Subcutaneous abdominal adipose tissue (tissue), 5 donors: ENCODE measurements at regions not wholly inside any gene's neighbourhood (a gene's known extent, or its start where the extent isn't known, plus 50 kb on each side); places are given as distances from the start of the nearest gene placed in this dataset.
"Not testable (repeated sequence)": the region's sequence is repeated elsewhere in the genome, so short reads cannot be mapped to it uniquely, and the experiment has no call there.

ENCODE experiments used
- H3K27ac ChIP-seq: one replicate; pipeline ENCODE4 v1.7.0; 2013; ENCODE audit warnings: low read depth, mild to moderate bottlenecking, inconsistent platforms, low read length, moderate library complexity
- H3K27me3 ChIP-seq, 5 donors: one replicate each; pipeline ENCODE4 v1.7.0; 2013; ENCODE audit warnings: low read length in 5 of 5, inconsistent platforms in 1 of 5; ENCODE audit not compliant: control insufficient read depth in 5 of 5, insufficient read depth in 4 of 5
- H3K36me3 ChIP-seq, 5 donors: one replicate each; pipeline ENCODE4 v1.7.0; 2013; ENCODE audit warnings: low read length in 5 of 5; ENCODE audit not compliant: control insufficient read depth in 5 of 5, insufficient read depth in 5 of 5
- H3K4me1 ChIP-seq, 5 donors: one replicate each; pipeline ENCODE4 v1.7.0; 2013; ENCODE audit warnings: low read length in 5 of 5, mild to moderate bottlenecking in 3 of 5, moderate library complexity in 1 of 5; ENCODE audit not compliant: control insufficient read depth in 5 of 5, insufficient read depth in 5 of 5
- H3K4me3 ChIP-seq, 5 donors: one replicate each; pipeline ENCODE4 v1.7.0; 2013; ENCODE audit warnings: low read length in 5 of 5, low read depth in 1 of 5
- H3K9ac ChIP-seq, 5 donors: one replicate each; pipeline ENCODE4 v1.7.0; 2013; ENCODE audit warnings: low read length in 5 of 5, mild to moderate bottlenecking in 4 of 5, moderate library complexity in 3 of 5
- H3K9me3 ChIP-seq, 5 donors: one replicate each; pipeline ENCODE4 v1.7.0; 2013; ENCODE audit warnings: low read length in 5 of 5; ENCODE audit not compliant: control insufficient read depth in 5 of 5
- donor health status: healthy.
- donor health status: healthy.
- donor health status: healthy.
- donor health status: healthy.
- donor health status: healthy.

DNA sequence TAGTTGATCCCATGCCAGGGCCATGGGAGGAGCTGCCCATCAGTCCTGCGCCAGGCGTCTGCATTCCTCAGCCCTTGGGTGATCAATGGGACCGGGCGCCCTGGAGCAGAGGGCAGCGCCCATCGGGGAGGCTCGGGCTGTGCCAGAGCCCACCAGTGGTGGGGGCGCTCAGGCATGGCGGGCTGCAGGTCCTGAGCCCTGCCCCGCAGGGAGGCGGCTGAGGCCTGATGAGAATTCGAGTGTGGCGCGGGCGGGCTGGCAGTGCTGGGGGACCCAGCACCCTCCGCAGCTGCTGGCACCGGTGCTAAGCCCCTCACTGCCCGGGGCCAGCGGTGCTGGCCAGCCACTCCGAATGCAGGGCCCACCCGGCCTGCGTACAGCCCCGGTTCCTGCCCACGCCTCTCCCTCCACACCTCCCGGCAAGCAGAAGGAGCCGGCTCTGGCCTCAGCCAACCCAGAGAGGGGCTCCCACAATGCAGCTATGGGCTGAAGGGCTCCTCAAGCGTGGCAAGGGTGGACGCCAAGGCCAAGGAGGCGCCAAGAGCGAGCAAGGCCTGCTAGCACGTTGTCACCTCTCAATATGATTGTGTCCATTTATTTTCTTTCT lies 238.1 kb upstream of the OLFM3 start:
- no peak overlapping the region for H3K4me3 ChIP-seq
- no peaks in the 10 kb centered on the region for H3K9me3 ChIP-seq
- H3K4me1 ChIP-seq = no peaks in the 10 kb centered on the region
- no peak overlapping the region for H3K27ac ChIP-seq
- H3K9ac ChIP-seq = no peak overlapping the region
- H3K27me3 ChIP-seq = no peaks in the 10 kb centered on the region
- H3K36me3 ChIP-seq = no peaks in the 10 kb centered on the region

- no peak overlapping the region for H3K4me3 ChIP-seq
- no peaks in the 10 kb centered on the region for H3K27me3 ChIP-seq
- peaks cover 0 to 4% (median 0%) of the 10 kb centered on the region in 5 donors for H3K9me3 ChIP-seq
- H3K27ac ChIP-seq = no peak overlapping the region
- no peaks in the 10 kb centered on the region for H3K4me1 ChIP-seq
- H3K36me3 ChIP-seq = no peaks in the 10 kb centered on the region
- no peak overlapping the region for H3K9ac ChIP-seq
These were observed 222.7 kb upstream of the OLFM3 start for GRCh38 chr1:102219463-102219862.

- H3K27ac ChIP-seq, H3K27me3 ChIP-seq, H3K9ac ChIP-seq, H3K4me3 ChIP-seq, H3K4me1 ChIP-seq, H3K9me3 ChIP-seq, H3K36me3 ChIP-seq: not testable (repeated sequence)
These were observed 214.2 kb upstream of the OLFM3 start for GRCh38 chr1:102210891-102211290.

DNA sequence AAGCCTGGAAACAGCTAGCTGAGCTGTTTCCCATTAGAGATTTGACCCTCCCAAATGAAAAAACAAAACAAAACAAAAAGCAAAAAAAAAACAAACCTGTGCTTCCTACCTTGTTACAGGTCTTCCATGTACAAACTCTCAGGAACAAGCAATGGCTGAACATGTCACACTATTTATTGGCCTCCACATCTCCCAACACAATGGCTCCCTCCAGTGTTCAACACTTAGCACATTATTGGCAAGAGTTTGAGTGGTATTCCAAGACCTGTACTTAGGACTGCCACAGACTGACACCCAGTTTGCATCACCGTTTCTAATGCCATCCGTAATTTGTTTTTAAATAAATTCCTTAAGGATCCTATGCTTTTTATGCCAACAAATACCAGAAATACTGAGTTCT lies 195.0 kb upstream of the OLFM3 start:
- Histone ChIP-seq H3K4me3 (no peak overlapping the region), H3K27ac (no peak overlapping the region), H3K36me3 (no peaks in the 10 kb centered on the region), H3K9me3 (no peaks in the 10 kb centered on the region), H3K9ac (no peak overlapping the region), H3K4me1 (no peaks in the 10 kb centered on the region), H3K27me3 (no peaks in the 10 kb centered on the region)

GRCh38 chr1:102190429-102190828 lies 193.7 kb upstream of the OLFM3 start:
- no peak overlapping the region for H3K27ac ChIP-seq
- H3K9ac ChIP-seq = no peak overlapping the region
- H3K27me3 ChIP-seq = no peaks in the 10 kb centered on the region
- H3K4me1 ChIP-seq = no peaks in the 10 kb centered on the region
- H3K4me3 ChIP-seq = no peak overlapping the region
- H3K36me3 ChIP-seq = no peaks in the 10 kb centered on the region
- H3K9me3 ChIP-seq = no peaks in the 10 kb centered on the region

DNA sequence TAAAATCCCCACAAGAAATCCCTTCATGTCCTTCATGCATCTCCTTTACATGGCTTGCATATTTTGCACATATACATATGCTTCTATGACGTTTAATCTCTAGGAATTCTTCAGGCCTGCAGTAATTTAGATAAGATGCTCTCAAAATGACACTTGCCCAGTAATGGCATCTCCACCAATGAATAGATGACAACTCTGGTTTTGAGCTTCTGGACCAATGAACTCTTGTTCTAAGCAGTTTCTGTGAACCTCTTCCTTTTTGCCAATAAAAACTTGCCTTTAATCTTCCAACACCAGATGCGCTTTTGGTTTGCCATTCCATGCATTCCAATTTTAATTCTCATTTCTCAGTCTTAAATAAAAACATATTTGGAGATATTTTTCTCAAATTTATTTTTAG lies 189.8 kb upstream of the OLFM3 start:
- H3K9ac ChIP-seq = no peak overlapping the region
- H3K4me1 ChIP-seq = no peaks in the 10 kb centered on the region
- no peak overlapping the region for H3K27ac ChIP-seq
- H3K27me3 ChIP-seq = no peaks in the 10 kb centered on the region
- H3K36me3 ChIP-seq = no peaks in the 10 kb centered on the region
- H3K4me3 ChIP-seq = no peak overlapping the region
- H3K9me3 ChIP-seq = no peaks in the 10 kb centered on the region

DNA sequence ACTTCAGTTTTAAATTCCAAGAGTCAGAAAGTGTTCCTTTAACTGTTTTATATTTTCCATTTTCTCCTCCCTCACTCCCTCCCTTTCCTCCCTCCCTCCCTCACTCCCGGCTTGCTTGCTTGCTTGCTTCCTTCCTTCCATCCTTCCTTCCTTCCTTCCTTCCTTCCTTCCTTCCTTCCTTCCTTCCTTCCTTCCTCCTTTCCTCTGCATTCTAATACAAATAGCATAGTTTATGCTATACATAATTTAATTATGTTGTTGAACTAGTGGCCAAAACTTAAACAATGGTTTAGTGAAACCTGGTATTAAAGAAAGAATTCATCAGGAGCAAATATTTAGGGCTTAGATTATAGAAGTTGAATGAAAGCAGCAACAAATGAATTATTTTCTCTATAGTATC lies 188.5 kb upstream of the OLFM3 start:
- H3K4me3 ChIP-seq = no peak overlapping the region
- H3K9ac ChIP-seq = no peak overlapping the region
- H3K4me1 ChIP-seq = no peaks in the 10 kb centered on the region
- no peaks in the 10 kb centered on the region for H3K9me3 ChIP-seq
- H3K36me3 ChIP-seq = no peaks in the 10 kb centered on the region
- H3K27ac ChIP-seq = no peak overlapping the region
- H3K27me3 ChIP-seq = no peaks in the 10 kb centered on the region

DNA sequence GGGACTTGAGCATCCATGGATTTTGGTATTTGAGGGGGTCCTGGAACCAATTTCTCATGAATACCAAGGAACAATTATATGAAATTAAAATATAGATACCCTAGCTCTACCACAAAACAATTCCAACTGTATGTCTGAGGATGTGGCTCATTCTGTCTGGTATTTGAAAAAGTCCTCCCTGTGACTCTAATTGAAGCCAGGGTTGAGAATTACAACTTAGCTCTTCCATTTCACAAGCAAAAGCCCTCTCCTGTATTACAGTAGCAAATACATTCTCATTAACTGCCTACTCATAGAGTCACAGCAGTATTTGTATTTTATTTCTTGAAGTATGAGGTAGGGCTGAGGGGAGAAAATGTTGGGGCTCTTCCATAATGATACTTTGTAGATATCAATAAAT lies 187.8 kb upstream of the OLFM3 start:
- Histone ChIP-seq H3K9me3 (no peaks in the 10 kb centered on the region), H3K27ac (no peak overlapping the region), H3K27me3 (no peaks in the 10 kb centered on the region), H3K4me3 (no peak overlapping the region), H3K36me3 (no peaks in the 10 kb centered on the region), H3K9ac (no peak overlapping the region), H3K4me1 (no peaks in the 10 kb centered on the region)

DNA sequence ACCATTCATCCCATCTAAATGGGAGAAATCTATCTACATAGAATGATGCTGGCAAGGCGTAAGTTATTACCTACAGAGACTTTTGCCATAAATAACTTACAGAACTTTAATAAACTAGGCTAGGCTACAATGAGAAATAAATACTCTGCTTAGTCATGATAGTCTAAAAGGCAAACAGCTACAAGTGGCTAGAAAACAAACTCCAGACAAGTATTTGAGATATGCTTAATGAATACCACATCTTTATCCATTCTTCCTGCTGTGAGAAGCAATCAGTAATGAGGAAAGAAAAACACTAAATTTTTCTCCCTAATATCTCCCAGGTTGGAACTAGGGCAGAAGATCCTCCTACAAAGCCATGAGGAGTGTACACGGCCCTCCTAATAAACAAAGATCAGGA lies 187.0 kb upstream of the OLFM3 start:
- Histone ChIP-seq H3K4me3 (no peak overlapping the region), H3K9ac (no peak overlapping the region), H3K27me3 (no peaks in the 10 kb centered on the region), H3K36me3 (no peaks in the 10 kb centered on the region), H3K9me3 (no peaks in the 10 kb centered on the region), H3K4me1 (no peaks in the 10 kb centered on the region), H3K27ac (no peak overlapping the region)

- Histone ChIP-seq H3K4me3 (no peak overlapping the region), H3K27ac (no peak overlapping the region), H3K9me3 (no peaks in the 10 kb centered on the region), H3K9ac (no peak overlapping the region), H3K27me3 (no peaks in the 10 kb centered on the region), H3K4me1 (no peaks in the 10 kb centered on the region), H3K36me3 (no peaks in the 10 kb centered on the region)
These were observed 186.0 kb upstream of the OLFM3 start for GRCh38 chr1:102182603-102183260.
